ENCODE measurements at regions not wholly inside any gene's neighbourhood (a gene's known extent, or its start where the extent isn't known, plus 50 kb on each side); places are given as distances from the start of the nearest gene placed in this dataset.

DNA sequence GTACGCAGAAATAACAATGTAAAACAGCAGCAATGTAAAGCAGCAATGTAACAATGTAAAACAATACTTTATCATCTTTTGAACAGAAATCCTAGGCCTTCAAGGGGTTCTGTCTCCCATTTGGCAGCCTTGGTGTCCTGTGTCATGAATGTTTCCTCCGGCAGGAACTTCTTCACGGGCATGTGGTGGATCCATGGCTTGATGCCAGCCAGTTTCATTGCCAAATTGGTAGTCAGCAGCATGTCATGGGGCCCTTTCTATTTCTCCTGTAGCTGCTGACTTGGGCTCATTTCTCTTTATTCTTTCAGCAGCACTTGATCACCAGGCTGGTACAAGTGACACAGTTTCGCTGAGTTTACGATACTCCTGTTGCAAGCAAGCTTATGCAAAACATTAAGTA is 275.3 kb downstream of the HTR1A start:
- BruUV-seq (replicated peaks), result no TSS peak
- Histone ChIP-seq H3K27me3 (replicated peaks; ENCODE audit: control insufficient read depth, insufficient read depth, low read length) (no peaks in the 10 kb centered on the region), H3K9me3 (no peaks in the 10 kb centered on the region), H3K36me3 (ENCODE audit: control insufficient read depth, insufficient read depth, low read length) (no peaks in the 10 kb centered on the region), H3K4me3 (ENCODE audit: low read depth, low read length) (no peak overlapping the region), H3K4me1 (peaks cover 23% of the 10 kb centered on the region; the same call in 1 of the 2 replicates)
- Mint-ChIP-seq H3K27ac (ENCODE audit: unreplicated experiment) (peak overlapping the region; percentile 82), H3K36me3 (ENCODE audit: insufficient read depth, unreplicated experiment) (no peaks in the 10 kb centered on the region), H3K4me1 (ENCODE audit: low read depth, unreplicated experiment) (peaks cover 13% of the 10 kb centered on the region), H3K4me3 (ENCODE audit: unreplicated experiment) (no peak overlapping the region), H3K27me3 (ENCODE audit: insufficient read depth, unreplicated experiment) (no peaks in the 10 kb centered on the region), H3K9me3 (ENCODE audit: unreplicated experiment) (no peaks in the 10 kb centered on the region)
- TF ChIP-seq CTCF (IDR thresholded peaks at IDR 0.05; ENCODE audit: insufficient read depth in 1 of 2, low read depth in 1 of 2, low read length in 1 of 2, severe bottlenecking in 1 of 2, unreplicated experiment in 1 of 2), result no peak
- ChIA-PET CTCF (no interaction called here), POLR2A (no interaction called here)
- intact Hi-C loops (cut with micrococcal nuclease; ENCODE audit: unreplicated experiment), result no loop called here
- DNase-seq, result no peak

GRCh38 chr5:63686181-63686580 is 276.1 kb downstream of the HTR1A start:
- no peak for TF ChIP-seq CTCF (IDR thresholded peaks at IDR 0.05; ENCODE audit: insufficient read depth in 1 of 2, low read depth in 1 of 2, low read length in 1 of 2, severe bottlenecking in 1 of 2, unreplicated experiment in 1 of 2)
- peak overlapping the region; percentile 82 for H3K27ac Mint-ChIP-seq (ENCODE audit: unreplicated experiment)
- H3K9me3 Mint-ChIP-seq (ENCODE audit: unreplicated experiment), result no peaks in the 10 kb centered on the region
- ChIA-PET POLR2A (no interaction called here), CTCF (no interaction called here)
- no peaks in the 10 kb centered on the region for H3K36me3 ChIP-seq (ENCODE audit: control insufficient read depth, insufficient read depth, low read length)
- BruUV-seq (replicated peaks), result no TSS peak
- no peak overlapping the region for H3K4me3 ChIP-seq (ENCODE audit: low read depth, low read length)
- H3K4me1 Mint-ChIP-seq (ENCODE audit: low read depth, unreplicated experiment), result peaks cover 13% of the 10 kb centered on the region
- peaks cover 23% of the 10 kb centered on the region; the same call in 1 of the 2 replicates for H3K4me1 ChIP-seq
- no peaks in the 10 kb centered on the region for H3K9me3 ChIP-seq
- H3K4me3 Mint-ChIP-seq (ENCODE audit: unreplicated experiment), result peak overlapping the region; percentile 47
- DNase-seq, result peak in 1 of 2 experiments; percentile 35
- intact Hi-C loops (cut with micrococcal nuclease; ENCODE audit: unreplicated experiment), result no loop called here
- no peaks in the 10 kb centered on the region for H3K27me3 ChIP-seq (replicated peaks; ENCODE audit: control insufficient read depth, insufficient read depth, low read length)
- no peaks in the 10 kb centered on the region for H3K36me3 Mint-ChIP-seq (ENCODE audit: insufficient read depth, unreplicated experiment)
- no peaks in the 10 kb centered on the region for H3K27me3 Mint-ChIP-seq (ENCODE audit: insufficient read depth, unreplicated experiment)

DNA sequence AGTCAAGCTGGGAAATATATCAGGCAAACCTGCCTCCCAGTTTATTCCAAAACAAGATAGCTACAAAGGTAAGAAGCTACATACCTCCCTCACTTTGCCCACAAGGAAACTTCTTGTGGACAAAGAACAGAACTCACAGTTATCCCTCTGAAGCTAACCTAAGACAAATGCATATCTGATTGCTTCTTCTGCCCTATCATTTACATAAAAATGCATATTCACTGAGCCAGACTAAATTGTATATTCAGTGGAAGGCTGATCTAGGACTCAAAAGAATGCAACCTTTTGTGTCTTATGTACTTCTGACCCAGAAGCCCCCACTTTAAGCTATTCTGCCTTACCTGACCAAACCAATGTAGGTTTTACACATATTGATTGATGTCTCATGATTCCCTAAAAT is 276.8 kb downstream of the HTR1A start:
- H3K27me3 Mint-ChIP-seq (ENCODE audit: insufficient read depth, unreplicated experiment), result no peaks in the 10 kb centered on the region
- peaks cover 13% of the 10 kb centered on the region for H3K4me1 Mint-ChIP-seq (ENCODE audit: low read depth, unreplicated experiment)
- no peaks in the 10 kb centered on the region for H3K9me3 ChIP-seq
- peaks cover 23% of the 10 kb centered on the region; the same call in 1 of the 2 replicates for H3K4me1 ChIP-seq
- no peak for DNase-seq
- H3K36me3 Mint-ChIP-seq (ENCODE audit: insufficient read depth, unreplicated experiment), result no peaks in the 10 kb centered on the region
- peak overlapping the region; percentile 82 for H3K27ac Mint-ChIP-seq (ENCODE audit: unreplicated experiment)
- POLR2A ChIA-PET, result no interaction called here
- no peaks in the 10 kb centered on the region for H3K9me3 Mint-ChIP-seq (ENCODE audit: unreplicated experiment)
- no peak for TF ChIP-seq CTCF (IDR thresholded peaks at IDR 0.05; ENCODE audit: insufficient read depth in 1 of 2, low read depth in 1 of 2, low read length in 1 of 2, severe bottlenecking in 1 of 2, unreplicated experiment in 1 of 2)
- intact Hi-C loops (cut with micrococcal nuclease; ENCODE audit: unreplicated experiment), result no loop called here
- CTCF ChIA-PET, result no interaction called here
- no TSS peak for BruUV-seq (replicated peaks)
- no peaks in the 10 kb centered on the region for H3K36me3 ChIP-seq (ENCODE audit: control insufficient read depth, insufficient read depth, low read length)
- H3K27me3 ChIP-seq (replicated peaks; ENCODE audit: control insufficient read depth, insufficient read depth, low read length), result no peaks in the 10 kb centered on the region
- no peak overlapping the region for H3K4me3 ChIP-seq (ENCODE audit: low read depth, low read length)
- H3K4me3 Mint-ChIP-seq (ENCODE audit: unreplicated experiment), result peak overlapping the region; percentile 47
